Suprapubic skin (tissue), 4 donors: ENCODE measurements at regions not wholly inside any gene's neighbourhood (a gene's known extent, or its start where the extent isn't known, plus 50 kb on each side); places are given as distances from the start of the nearest gene placed in this dataset.

Source experiments
- CTCF ChIP-seq, 2 donors: fragments of 200-600 bp in 1 of 2; fragments of 450-650 bp in 1 of 2; sonication (generic) in 1 of 2; IDR thresholded peaks; one replicate each; pipeline ENCODE4 v1.5.1; 2016 to 2019; ENCODE audit warnings: antibody characterized with exemption in 2 of 2, mild to moderate bottlenecking in 1 of 2, moderate library complexity in 1 of 2
- EP300 ChIP-seq: sonication (generic); formaldehyde crosslinking; IDR thresholded peaks from one replicate; pipeline ENCODE4 v1.6.1; 2017; ENCODE audit warnings: antibody characterized with exemption
- POLR2A ChIP-seq, 2 donors: fragments of 450-650 bp; IDR thresholded peaks; one replicate each; pipeline ENCODE4 v1.6.1; 2017; ENCODE audit warnings: antibody characterized with exemption in 2 of 2, mild to moderate bottlenecking in 2 of 2, moderate library complexity in 2 of 2
- POLR2AphosphoS5 ChIP-seq, 3 donors: sonication (generic); formaldehyde crosslinking; IDR thresholded peaks; one replicate each; pipeline ENCODE4 v1.6.1; 2017; ENCODE audit warnings: antibody characterized with exemption in 3 of 3

- TF ChIP-seq CTCF (IDR thresholded peaks at IDR 0.05) (no peak), POLR2AphosphoS5 (IDR thresholded peaks at IDR 0.05) (no peak), POLR2A (IDR thresholded peaks at IDR 0.05) (no peak), EP300 (no peak)
Measured at GRCh38 chr4:31791666-31792065, 1071.5 kb downstream of the PCDH7 start.
